NT2/D1 (cell line): ENCODE measurements at regions not wholly inside any gene's neighbourhood (a gene's known extent, or its start where the extent isn't known, plus 50 kb on each side); places are given as distances from the start of the nearest gene placed in this dataset.

Experiments used
- SUZ12 ChIP-seq: IDR thresholded peaks from 2 replicates; pipeline ENCODE4 v1.6.1; 2011; ENCODE audit not compliant: insufficient read length, insufficient read depth; ENCODE audit errors: extremely low read depth
- YY1 ChIP-seq: IDR thresholded peaks from 2 replicates; pipeline ENCODE4 v1.6.1; 2011; ENCODE audit not compliant: insufficient read length, insufficient read depth
- ZNF274 ChIP-seq: IDR thresholded peaks from 2 replicates; pipeline ENCODE4 v1.6.1; 2011; ENCODE audit warnings: mild to moderate bottlenecking, low read depth, low read length

GRCh38 chr12:17104801-17105200 lies 498.8 kb upstream of the LMO3 start:
- TF ChIP-seq YY1 (no peak), SUZ12 (no peak), ZNF274 (no peak)
